HEK293 (cell line): ENCODE measurements at regions not wholly inside any gene's neighbourhood (a gene's known extent, or its start where the extent isn't known, plus 50 kb on each side); places are given as distances from the start of the nearest gene placed in this dataset.

Source experiments
- AEBP2 ChIP-seq: fragments of 450-650 bp; formaldehyde crosslinking; IDR thresholded peaks from 2 replicates; pipeline ENCODE4 v1.5.1; 2016; ENCODE audit warnings: missing biosample characterization, missing genetic modification characterization, borderline replicate concordance
- EGR2 ChIP-seq: fragments of 450-650 bp; formaldehyde crosslinking; IDR thresholded peaks from 2 replicates; pipeline ENCODE4 v1.5.1; 2016; ENCODE audit warnings: low read depth, missing biosample characterization, missing genetic modification characterization
- GLIS2 ChIP-seq: fragments of 450-650 bp; formaldehyde crosslinking; IDR thresholded peaks from 2 replicates; pipeline ENCODE4 v1.5.1; 2016; ENCODE audit warnings: missing biosample characterization, missing genetic modification characterization
- KLF1 ChIP-seq: fragments of 450-650 bp; formaldehyde crosslinking; IDR thresholded peaks from 2 replicates; pipeline ENCODE4 v1.5.1; 2016; ENCODE audit warnings: missing biosample characterization, missing genetic modification characterization
- MEIS1 ChIP-seq: sonication (generic); formaldehyde crosslinking; IDR thresholded peaks from 2 replicates; pipeline ENCODE4 v1.8.1; 2022; ENCODE audit warnings: missing genetic modification reagents, mild to moderate bottlenecking, borderline replicate concordance
- OSR2 ChIP-seq: fragments of 450-650 bp; formaldehyde crosslinking; IDR thresholded peaks from 2 replicates; pipeline ENCODE4 v1.5.1; 2016; ENCODE audit warnings: missing biosample characterization, missing genetic modification characterization
- RBAK ChIP-seq: fragments of 450-650 bp; formaldehyde crosslinking; IDR thresholded peaks from 2 replicates; pipeline ENCODE4 v1.5.1; 2016; ENCODE audit warnings: missing biosample characterization, missing genetic modification characterization
- SCRT2 ChIP-seq: fragments of 450-650 bp; formaldehyde crosslinking; IDR thresholded peaks from 2 replicates; pipeline ENCODE4 v1.5.1; 2016; ENCODE audit warnings: missing biosample characterization, missing genetic modification characterization
- SETDB1 ChIP-seq: IDR thresholded peaks from one replicate; pipeline ENCODE4 v1.6.1; 2017; ENCODE audit warnings: mild to moderate bottlenecking, low read length, moderate library complexity, mixed read lengths; ENCODE audit not compliant: insufficient read length
- SP2 ChIP-seq: fragments of 450-650 bp; formaldehyde crosslinking; IDR thresholded peaks from 2 replicates; pipeline ENCODE4 v1.5.1; 2016; ENCODE audit warnings: missing biosample characterization, missing genetic modification characterization
- SP7 ChIP-seq: fragments of 450-650 bp; formaldehyde crosslinking; IDR thresholded peaks from 2 replicates; pipeline ENCODE4 v1.5.1; 2016; ENCODE audit warnings: missing biosample characterization, missing genetic modification characterization
- WT1 ChIP-seq: fragments of 450-650 bp; formaldehyde crosslinking; IDR thresholded peaks from 2 replicates; pipeline ENCODE4 v1.5.1; 2016; ENCODE audit warnings: missing biosample characterization, missing genetic modification characterization
- ZFHX2 ChIP-seq: fragments of 450-650 bp; formaldehyde crosslinking; conservative IDR thresholded peaks from 2 replicates; pipeline ENCODE4 v1.5.1; 2016; ENCODE audit warnings: missing biosample characterization, missing genetic modification characterization
- ZFP69B ChIP-seq: fragments of 450-650 bp; formaldehyde crosslinking; IDR thresholded peaks from 2 replicates; pipeline ENCODE4 v1.5.1; 2016; ENCODE audit warnings: missing biosample characterization, missing genetic modification characterization
- ZNF2 ChIP-seq: fragments of 450-650 bp; formaldehyde crosslinking; IDR thresholded peaks from 2 replicates; pipeline ENCODE4 v1.5.1; 2016; ENCODE audit warnings: missing biosample characterization, missing genetic modification characterization
- ZNF350 ChIP-seq: fragments of 450-650 bp; formaldehyde crosslinking; IDR thresholded peaks from 2 replicates; pipeline ENCODE4 v1.5.0; 2017; ENCODE audit warnings: missing biosample characterization, mild to moderate bottlenecking, missing genetic modification characterization
- ZNF398 ChIP-seq: fragments of 450-650 bp; formaldehyde crosslinking; IDR thresholded peaks from 2 replicates; pipeline ENCODE4 v1.5.1; 2017; ENCODE audit warnings: missing biosample characterization, missing genetic modification characterization
- ZNF404 ChIP-seq: fragments of 450-650 bp; formaldehyde crosslinking; IDR thresholded peaks from 2 replicates; pipeline ENCODE4 v1.5.1; 2017; ENCODE audit warnings: missing biosample characterization, missing genetic modification characterization
- ZNF510 ChIP-seq: fragments of 450-650 bp; formaldehyde crosslinking; IDR thresholded peaks from 2 replicates; pipeline ENCODE4 v1.5.1; 2018; ENCODE audit warnings: mild to moderate bottlenecking, missing genetic modification characterization, missing biosample characterization; ENCODE audit not compliant: insufficient replicate concordance
- ZNF544 ChIP-seq: fragments of 450-650 bp; formaldehyde crosslinking; IDR thresholded peaks from 2 replicates; pipeline ENCODE4 v1.5.0; 2017; ENCODE audit warnings: missing biosample characterization, missing genetic modification characterization
- ZNF585B ChIP-seq: fragments of 450-650 bp; formaldehyde crosslinking; IDR thresholded peaks from 2 replicates; pipeline ENCODE4 v1.5.1; 2016; ENCODE audit warnings: missing biosample characterization, missing genetic modification characterization
- ZNF600 ChIP-seq: fragments of 450-650 bp; formaldehyde crosslinking; IDR thresholded peaks from 2 replicates; pipeline ENCODE4 v1.5.1; 2016; ENCODE audit warnings: missing biosample characterization, missing genetic modification characterization
- ZNF610 ChIP-seq: fragments of 450-650 bp; formaldehyde crosslinking; IDR thresholded peaks from 2 replicates; pipeline ENCODE4 v1.5.1; 2016; ENCODE audit warnings: missing biosample characterization, missing genetic modification characterization, borderline replicate concordance
- ZNF660 ChIP-seq: fragments of 450-650 bp; IDR thresholded peaks from 2 replicates; pipeline ENCODE4 v1.5.1; 2018; ENCODE audit warnings: missing biosample characterization, mild to moderate bottlenecking, missing genetic modification characterization
- ZNF664 ChIP-seq: fragments of 450-650 bp; formaldehyde crosslinking; IDR thresholded peaks from 2 replicates; pipeline ENCODE4 v1.5.1; 2016; ENCODE audit warnings: missing biosample characterization, missing genetic modification characterization
- ZNF701 ChIP-seq: fragments of 450-650 bp; formaldehyde crosslinking; IDR thresholded peaks from 2 replicates; pipeline ENCODE4 v1.5.1; 2016; ENCODE audit warnings: missing biosample characterization, missing genetic modification characterization
- ZNF76 ChIP-seq: fragments of 450-650 bp; formaldehyde crosslinking; IDR thresholded peaks from 2 replicates; pipeline ENCODE4; 2016; ENCODE audit warnings: low read depth, missing biosample characterization, missing genetic modification characterization, borderline replicate concordance
- ZNF791 ChIP-seq: fragments of 450-650 bp; formaldehyde crosslinking; IDR thresholded peaks from 2 replicates; pipeline ENCODE4 v1.5.1; 2016; ENCODE audit warnings: missing biosample characterization, missing genetic modification characterization
- ZNF843 ChIP-seq: fragments of 450-650 bp; formaldehyde crosslinking; IDR thresholded peaks from 2 replicates; pipeline ENCODE4 v1.5.1; 2016; ENCODE audit warnings: missing biosample characterization, missing genetic modification characterization
- TF ChIP-seq, protein P1 (sequence below): fragments of 450-650 bp; formaldehyde crosslinking; IDR thresholded peaks from 2 replicates; pipeline ENCODE4 v1.5.1; 2016; ENCODE audit warnings: missing biosample characterization, missing genetic modification characterization
- TF ChIP-seq, protein P2 (sequence below): fragments of 450-650 bp; formaldehyde crosslinking; IDR thresholded peaks from 2 replicates; pipeline ENCODE4 v1.5.1; 2016; ENCODE audit warnings: missing biosample characterization, missing genetic modification characterization

GRCh38 chr1:243917177-243917862 is 67.3 kb upstream of the AKT3 start (continued):
- TF ChIP-seq ZNF350 (tag by site-specific recombination) = no peak
- no peak for TF ChIP-seq ZNF544 (tag by site-specific recombination)
- TF ChIP-seq ZNF610 (tag by site-specific recombination) = peak; percentile 72; the same call in 1 of the 2 replicates
- TF ChIP-seq SP7 (tag by site-specific recombination) = 0 out of 2 replicates have a peak, but pooled peaks have one; percentile 49
- no peak for TF ChIP-seq RBAK (tag by site-specific recombination)
- no peak for TF ChIP-seq SETDB1
- TF ChIP-seq ZNF600 (tag by site-specific recombination) = peak; percentile 87
- no peak for TF ChIP-seq ZNF701 (tag by site-specific recombination)
- TF ChIP-seq ZNF660 = peak; percentile 21; the same call in 1 of the 2 replicates
- TF ChIP-seq EGR2 (tag by site-specific recombination) = peak; percentile 90
- TF ChIP-seq ZNF2 (tag by site-specific recombination) = 0 out of 2 replicates have a peak, but pooled peaks have one; percentile 39
- peak; percentile 60; the same call in 1 of the 2 replicates for TF ChIP-seq GLIS2 (tag by site-specific recombination)
- no peak for TF ChIP-seq AEBP2 (tag by site-specific recombination)
- TF ChIP-seq OSR2 (tag by site-specific recombination) = 0 out of 2 replicates have a peak, but pooled peaks have one; percentile 27
- TF ChIP-seq ZNF843 (tag by site-specific recombination) = no peak; the same call in none of the 2 replicates
- peak; percentile 56; the same call in 1 of the 2 replicates for TF ChIP-seq ZNF398 (tag by site-specific recombination)
- TF ChIP-seq KLF1 (tag by site-specific recombination) = peak; percentile 36; the same call in 1 of the 2 replicates
- no peak for TF ChIP-seq MEIS1 (CRISPR knock-in tag)
- peak; percentile 51 for TF ChIP-seq SCRT2 (tag by site-specific recombination)
- peak; percentile 75 for TF ChIP-seq ZNF76 (tag by site-specific recombination)
- TF ChIP-seq ZNF585B = no peak
- TF ChIP-seq WT1 (tag by site-specific recombination) = peak; percentile 28; the same call in 1 of the 2 replicates
- TF ChIP-seq, protein P1, sequence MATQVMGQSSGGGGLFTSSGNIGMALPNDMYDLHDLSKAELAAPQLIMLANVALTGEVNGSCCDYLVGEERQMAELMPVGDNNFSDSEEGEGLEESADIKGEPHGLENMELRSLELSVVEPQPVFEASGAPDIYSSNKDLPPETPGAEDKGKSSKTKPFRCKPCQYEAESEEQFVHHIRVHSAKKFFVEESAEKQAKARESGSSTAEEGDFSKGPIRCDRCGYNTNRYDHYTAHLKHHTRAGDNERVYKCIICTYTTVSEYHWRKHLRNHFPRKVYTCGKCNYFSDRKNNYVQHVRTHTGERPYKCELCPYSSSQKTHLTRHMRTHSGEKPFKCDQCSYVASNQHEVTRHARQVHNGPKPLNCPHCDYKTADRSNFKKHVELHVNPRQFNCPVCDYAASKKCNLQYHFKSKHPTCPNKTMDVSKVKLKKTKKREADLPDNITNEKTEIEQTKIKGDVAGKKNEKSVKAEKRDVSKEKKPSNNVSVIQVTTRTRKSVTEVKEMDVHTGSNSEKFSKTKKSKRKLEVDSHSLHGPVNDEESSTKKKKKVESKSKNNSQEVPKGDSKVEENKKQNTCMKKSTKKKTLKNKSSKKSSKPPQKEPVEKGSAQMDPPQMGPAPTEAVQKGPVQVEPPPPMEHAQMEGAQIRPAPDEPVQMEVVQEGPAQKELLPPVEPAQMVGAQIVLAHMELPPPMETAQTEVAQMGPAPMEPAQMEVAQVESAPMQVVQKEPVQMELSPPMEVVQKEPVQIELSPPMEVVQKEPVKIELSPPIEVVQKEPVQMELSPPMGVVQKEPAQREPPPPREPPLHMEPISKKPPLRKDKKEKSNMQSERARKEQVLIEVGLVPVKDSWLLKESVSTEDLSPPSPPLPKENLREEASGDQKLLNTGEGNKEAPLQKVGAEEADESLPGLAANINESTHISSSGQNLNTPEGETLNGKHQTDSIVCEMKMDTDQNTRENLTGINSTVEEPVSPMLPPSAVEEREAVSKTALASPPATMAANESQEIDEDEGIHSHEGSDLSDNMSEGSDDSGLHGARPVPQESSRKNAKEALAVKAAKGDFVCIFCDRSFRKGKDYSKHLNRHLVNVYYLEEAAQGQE = no peak
- TF ChIP-seq SP2 (tag by site-specific recombination) = peak; percentile 19; the same call in 1 of the 2 replicates
- peak; percentile 97 for TF ChIP-seq ZFHX2
- no peak for TF ChIP-seq ZNF404 (tag by site-specific recombination)
- TF ChIP-seq ZFP69B (tag by site-specific recombination) = 0 out of 2 replicates have a peak, but pooled peaks have one; percentile 12
- TF ChIP-seq, protein P2, sequence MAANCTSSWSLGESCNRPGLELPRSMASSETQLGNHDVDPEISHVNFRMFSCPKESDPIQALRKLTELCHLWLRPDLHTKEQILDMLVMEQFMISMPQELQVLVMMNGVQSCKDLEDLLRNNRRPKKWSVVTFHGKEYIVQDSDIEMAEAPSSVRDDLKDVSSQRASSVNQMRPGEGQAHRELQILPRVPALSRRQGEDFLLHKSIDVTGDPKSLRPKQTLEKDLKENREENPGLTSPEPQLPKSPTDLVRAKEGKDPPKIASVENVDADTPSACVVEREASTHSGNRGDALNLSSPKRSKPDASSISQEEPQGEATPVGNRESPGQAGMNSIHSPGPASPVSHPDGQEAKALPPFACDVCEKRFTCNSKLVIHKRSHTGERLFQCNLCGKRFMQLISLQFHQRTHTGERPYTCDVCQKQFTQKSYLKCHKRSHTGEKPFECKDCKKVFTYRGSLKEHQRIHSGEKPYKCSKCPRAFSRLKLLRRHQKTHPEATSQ (tag by site-specific recombination) = no peak
- peak; percentile 28 for TF ChIP-seq ZNF510 (tag by site-specific recombination)
- TF ChIP-seq ZNF791 (tag by site-specific recombination) = no peak
- 0 out of 2 replicates have a peak, but pooled peaks have one; percentile 32 for TF ChIP-seq ZNF664 (tag by site-specific recombination)
